ENCODE measurements at regions not wholly inside any gene's neighbourhood (a gene's known extent, or its start where the extent isn't known, plus 50 kb on each side); places are given as distances from the start of the nearest gene placed in this dataset.
"Not testable (repeated sequence)": the region's sequence is repeated elsewhere in the genome, so short reads cannot be mapped to it uniquely, and the experiment has no call there.

GRCh38 chr15:62218841-62219240, 53.8 kb upstream of the C2CD4B start:
- no peak for DNase-seq (ENCODE audit: low read depth in 2 of 2)

GRCh38 chr15:62219799-62220198, 54.7 kb upstream of the C2CD4B start:
- DNase-seq (ENCODE audit: low read depth in 2 of 2) = no peak

DNA sequence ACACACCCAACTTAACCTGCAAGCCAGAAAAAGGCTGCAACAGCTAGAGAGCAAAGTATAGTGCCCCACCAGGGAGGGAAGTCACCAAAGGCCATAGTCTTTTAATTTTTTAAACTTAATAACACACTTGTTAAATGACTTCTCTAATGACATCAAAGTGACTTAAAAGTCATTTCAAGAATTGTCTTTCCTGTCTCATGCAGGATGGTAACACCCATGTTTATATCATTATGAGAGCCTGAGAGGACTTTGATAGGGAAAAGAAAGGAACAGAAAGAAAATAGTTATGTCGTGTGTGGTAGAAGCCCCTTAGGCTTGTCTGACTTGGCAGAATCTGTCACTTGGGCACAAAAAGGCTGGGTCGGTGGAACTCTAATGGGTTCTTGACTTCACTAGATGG, 57.9 kb upstream of the C2CD4B start:
- no peak for DNase-seq (ENCODE audit: low read depth in 2 of 2)

- no peak for DNase-seq (ENCODE audit: low read depth in 2 of 2)
Observed at GRCh38 chr15:62228604-62229003, 63.5 kb upstream of the C2CD4B start.

GRCh38 chr15:62231856-62232255, 66.8 kb upstream of the C2CD4B start:
- DNase-seq (ENCODE audit: low read depth in 2 of 2) = no peak

DNA sequence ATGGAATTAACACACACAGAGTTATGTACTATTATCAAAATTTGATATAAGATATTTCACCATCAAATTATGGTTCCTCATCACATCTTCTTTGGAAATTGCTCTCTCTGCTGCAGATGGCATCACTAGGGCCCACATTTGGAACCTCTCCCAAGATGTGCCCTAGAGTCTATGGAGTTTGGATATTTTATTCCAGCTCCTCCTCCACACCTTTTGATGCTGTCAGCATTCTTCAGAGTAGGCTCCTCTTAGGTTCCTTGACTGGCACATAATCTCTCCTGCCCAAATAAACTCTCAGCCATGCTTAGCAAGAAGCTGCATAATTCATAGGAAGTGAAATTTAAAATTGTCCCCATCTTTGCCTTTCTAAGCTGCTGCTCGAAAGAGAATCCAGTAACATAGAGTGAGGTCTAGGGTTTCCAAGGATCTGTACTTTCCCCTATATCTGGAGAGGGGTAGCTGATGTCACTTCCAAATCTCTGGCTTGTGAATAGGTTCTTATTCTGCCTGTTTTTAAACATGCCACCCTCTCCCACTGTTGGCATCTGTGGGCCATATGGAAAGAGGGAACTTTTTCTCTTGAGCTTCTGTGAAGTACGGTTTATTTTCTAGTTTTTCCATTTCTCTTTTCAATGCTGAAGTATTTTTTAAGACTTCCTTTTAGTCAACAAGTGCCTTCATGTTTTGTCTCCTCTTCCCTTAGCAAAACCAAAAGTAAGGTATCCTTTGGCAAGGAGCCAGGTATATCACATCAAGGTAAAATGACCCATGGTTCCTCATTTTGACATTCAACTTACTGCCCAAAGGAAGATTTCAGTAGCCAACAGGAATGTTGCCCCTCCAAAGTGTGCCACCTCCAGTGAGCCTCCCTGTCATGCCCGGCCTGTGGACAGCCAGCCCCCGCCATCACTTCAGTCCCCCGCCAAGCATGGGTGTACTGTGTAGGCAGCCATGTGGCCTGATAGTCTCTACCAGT, 75.3 kb upstream of the C2CD4B start:
- DNase-seq (ENCODE audit: low read depth in 2 of 2) = no peak

DNA sequence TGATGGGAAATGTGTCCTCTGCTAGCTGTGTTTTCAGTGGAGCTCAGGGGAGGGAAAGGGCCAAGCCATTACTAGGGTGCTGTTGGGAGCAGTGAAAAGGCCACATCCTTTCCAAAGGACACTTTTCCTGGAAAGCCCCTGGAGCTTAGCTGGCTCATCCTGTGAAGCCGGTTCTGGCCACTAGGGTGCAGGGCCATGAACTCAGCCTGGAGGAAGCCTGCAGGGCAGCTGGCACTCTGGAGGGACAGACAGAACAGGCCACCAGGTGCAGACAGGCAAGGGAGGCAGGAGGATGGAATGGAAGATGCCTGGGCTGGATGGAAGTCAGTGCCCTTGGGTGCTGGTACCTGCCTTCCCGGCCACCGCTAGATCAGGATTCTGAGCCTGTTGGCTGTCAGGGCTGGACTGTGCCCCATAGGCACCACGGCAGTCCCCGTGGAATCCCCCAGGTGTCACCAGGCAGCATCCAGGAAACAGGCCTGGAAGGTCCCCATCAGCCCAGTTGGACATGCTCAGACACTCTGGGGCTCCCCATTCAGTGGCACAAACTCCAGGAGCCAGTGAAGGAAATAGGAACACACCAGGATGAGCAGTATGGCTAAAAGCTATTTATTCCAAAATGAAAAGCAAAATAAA, 76.2 kb upstream of the C2CD4B start:
- DNase-seq (ENCODE audit: low read depth in 2 of 2) = no peak

DNA sequence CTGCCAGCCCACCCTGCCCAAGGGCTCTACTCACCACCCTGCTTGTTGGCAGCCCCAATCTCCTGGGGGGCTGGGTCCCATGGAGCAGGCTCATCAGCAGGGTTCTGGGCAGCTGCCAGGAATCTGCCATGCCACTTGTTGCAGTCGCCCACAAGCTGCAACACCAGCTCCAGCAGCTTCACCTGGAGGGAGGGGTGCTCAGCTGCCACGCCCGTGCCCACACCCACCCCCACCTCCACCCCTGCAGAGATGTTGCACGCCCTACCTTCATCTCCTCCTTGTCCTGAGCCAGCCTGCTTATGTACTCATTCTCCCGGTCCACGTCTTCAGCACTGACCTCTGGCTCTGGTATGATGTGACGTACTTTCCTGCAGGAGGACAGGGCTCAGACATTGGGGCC, 77.9 kb upstream of the C2CD4B start:
- no peak for DNase-seq (ENCODE audit: low read depth in 2 of 2)

DNA sequence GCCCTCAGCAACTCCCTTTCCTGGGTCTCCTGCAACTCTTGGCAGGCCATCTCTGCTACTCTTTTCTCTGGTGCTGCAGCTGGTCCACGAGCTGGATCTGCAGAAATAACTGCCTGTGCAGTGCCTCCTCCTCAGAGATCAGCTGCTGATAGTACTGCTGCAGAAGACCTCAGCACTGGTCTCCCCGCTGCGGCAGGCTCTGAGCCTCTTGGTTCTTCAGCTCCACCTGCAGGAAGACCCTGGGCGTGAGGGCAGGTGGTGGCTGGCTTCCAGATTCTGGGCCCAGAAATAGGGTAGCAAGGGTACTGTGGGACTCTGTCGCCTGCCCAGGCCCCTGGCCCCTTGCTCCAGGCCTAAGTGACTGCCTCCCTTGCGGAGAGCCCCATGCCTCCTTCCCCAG, 79.7 kb upstream of the C2CD4B start:
- no peak for DNase-seq (ENCODE audit: low read depth in 2 of 2)

DNA sequence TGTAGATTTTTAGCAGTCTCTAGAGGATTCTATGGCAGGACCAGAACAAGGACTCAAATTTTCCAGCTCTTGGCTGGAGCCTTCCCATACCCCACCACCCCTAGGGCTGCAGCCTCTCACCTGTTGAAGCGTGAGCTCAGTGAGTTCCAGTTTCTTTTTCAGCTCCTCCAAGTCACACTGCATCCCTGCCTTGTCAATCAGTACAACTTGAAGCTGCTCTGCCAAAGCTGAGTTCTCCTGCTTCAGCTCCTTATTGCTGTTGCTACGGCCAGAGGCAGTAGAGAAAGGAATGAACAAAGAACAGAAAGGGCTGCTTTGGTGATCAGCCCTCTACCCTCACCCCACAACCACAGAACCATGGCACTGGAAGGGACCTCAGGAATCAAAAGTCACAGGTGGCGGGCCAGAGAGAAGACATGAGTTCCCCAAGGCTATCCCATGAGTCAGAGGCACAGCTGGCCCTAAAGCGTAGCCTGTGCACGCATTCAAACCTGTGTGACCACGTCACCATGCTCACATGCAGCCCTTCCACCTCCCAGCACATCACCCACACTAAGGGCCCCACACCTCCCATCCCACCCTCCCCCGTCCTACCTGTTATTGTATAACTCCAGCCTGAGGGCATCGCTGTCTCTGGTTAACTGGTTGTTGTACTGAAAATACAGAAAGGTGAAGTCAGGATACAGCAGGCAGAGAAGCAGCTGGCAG, 83.3 kb upstream of the C2CD4B start:
- DNase-seq (ENCODE audit: low read depth in 2 of 2) = no peak

GRCh38 chr15:62249501-62249900, 84.4 kb upstream of the C2CD4B start:
- no peak for DNase-seq (ENCODE audit: low read depth in 2 of 2)

- no peak for DNase-seq (ENCODE audit: low read depth in 2 of 2)
Observed at GRCh38 chr15:62250186-62250585, 85.1 kb upstream of the C2CD4B start.

GRCh38 chr15:62250978-62251377, 85.9 kb upstream of the C2CD4B start:
- DNase-seq (ENCODE audit: low read depth in 2 of 2) = no peak

GRCh38 chr15:62253294-62253693, 88.2 kb upstream of the C2CD4B start:
- DNase-seq (ENCODE audit: low read depth in 2 of 2) = no peak

- peak; percentile 43 to 46 for DNase-seq (ENCODE audit: low read depth in 2 of 2)
Observed at GRCh38 chr15:62254137-62254934, 89.3 kb upstream of the C2CD4B start.

GRCh38 chr15:62256430-62256829, 91.3 kb upstream of the C2CD4B start:
- not testable (repeated sequence) for DNase-seq (ENCODE audit: low read depth in 2 of 2)

DNA sequence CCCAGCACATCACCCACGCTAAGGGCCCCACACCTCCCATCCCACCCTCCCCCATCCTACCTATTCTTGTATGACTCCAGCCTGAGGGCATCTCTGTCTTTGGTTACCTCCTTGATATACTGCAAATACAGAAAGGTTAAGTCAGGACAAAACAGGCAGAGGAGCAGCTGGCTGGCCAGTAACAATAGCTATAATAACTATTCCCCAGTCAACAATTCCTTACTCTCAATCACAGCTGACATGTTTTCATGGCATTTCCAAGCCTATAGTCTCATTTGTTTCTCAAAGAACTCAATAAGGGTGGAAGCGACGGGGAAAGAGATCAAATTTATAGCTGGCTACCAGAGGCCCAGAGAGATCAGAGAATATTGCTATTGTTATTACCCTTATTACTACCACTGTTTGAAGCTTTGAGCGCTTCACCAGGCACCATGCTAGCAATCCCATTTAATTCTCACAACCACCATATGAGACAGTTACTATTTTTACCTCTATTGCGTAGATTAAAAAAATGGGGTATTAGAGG, 93.0 kb upstream of the C2CD4B start:
- DNase-seq (ENCODE audit: low read depth in 2 of 2) = no peak

GRCh38 chr15:62262305-62262941, 97.3 kb upstream of the C2CD4B start:
- no peak for DNase-seq (ENCODE audit: low read depth in 2 of 2)

GRCh38 chr15:62264196-62264595, 99.1 kb upstream of the C2CD4B start:
- no peak for DNase-seq (ENCODE audit: low read depth in 2 of 2)

DNA sequence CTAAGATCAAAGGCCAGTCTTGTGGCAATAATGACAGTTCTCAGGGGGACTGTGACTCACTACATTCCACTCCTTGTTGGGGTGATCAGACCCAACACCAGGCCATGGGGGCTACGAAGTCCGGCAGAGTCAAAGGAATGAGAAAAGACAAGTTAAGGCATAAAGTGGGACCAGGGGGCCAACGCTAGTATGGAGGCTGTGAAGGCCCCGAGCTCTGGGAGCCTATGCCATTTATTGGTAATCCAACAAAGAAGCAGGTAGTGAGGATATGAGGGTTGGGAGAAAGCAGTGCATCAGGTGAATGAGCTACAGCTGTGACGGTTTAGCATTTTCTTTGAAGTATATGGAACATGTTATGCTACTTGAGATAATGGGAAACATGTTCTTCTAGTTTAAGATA, 104.4 kb upstream of the C2CD4B start:
- DNase-seq (ENCODE audit: low read depth in 2 of 2) = no peak
